ENCODE measurements at regions not wholly inside any gene's neighbourhood (a gene's known extent, or its start where the extent isn't known, plus 50 kb on each side); places are given as distances from the start of the nearest gene placed in this dataset.

DNA sequence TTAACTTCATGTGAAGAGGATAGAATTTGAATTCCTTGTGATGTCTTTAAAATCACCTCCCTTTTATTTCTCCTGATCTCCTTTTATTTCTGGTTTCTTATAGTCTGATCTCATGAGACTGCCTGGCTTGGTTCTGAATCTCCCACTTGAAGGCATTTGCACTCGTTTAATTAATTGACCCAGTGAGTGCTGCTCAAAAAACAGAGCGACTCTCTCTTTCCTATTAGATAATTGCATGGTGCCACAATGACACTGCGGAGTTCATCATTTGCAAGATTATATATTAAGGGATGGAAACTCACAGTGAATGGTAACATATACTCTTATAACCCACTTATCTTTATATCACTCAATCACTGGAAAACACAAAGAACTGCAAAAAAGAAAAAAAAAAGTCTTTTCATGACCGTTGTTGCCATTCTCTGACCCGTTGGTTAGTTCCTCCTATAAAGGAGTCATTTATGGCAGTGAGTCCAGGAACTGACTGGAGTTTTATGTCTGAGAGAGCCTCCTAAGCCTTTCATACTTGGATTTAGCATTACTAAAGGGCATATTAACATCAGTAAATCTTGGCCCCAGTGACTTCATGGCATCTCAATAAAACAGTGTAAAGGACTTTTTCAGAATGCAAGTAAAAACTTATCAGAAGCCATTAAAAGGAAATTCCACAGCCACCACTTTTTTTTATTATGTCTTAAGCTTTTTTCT is 103.3 kb upstream of the EPHA4 start:
- no peak for DNase-seq

- no peak for DNase-seq
These were observed 102.3 kb upstream of the EPHA4 start for GRCh38 chr2:221674446-221674845.

GRCh38 chr2:221673248-221673647 is 101.1 kb upstream of the EPHA4 start:
- no peak for DNase-seq

- DNase-seq: no peak
These were observed 99.4 kb upstream of the EPHA4 start for GRCh38 chr2:221671515-221671914.

DNA sequence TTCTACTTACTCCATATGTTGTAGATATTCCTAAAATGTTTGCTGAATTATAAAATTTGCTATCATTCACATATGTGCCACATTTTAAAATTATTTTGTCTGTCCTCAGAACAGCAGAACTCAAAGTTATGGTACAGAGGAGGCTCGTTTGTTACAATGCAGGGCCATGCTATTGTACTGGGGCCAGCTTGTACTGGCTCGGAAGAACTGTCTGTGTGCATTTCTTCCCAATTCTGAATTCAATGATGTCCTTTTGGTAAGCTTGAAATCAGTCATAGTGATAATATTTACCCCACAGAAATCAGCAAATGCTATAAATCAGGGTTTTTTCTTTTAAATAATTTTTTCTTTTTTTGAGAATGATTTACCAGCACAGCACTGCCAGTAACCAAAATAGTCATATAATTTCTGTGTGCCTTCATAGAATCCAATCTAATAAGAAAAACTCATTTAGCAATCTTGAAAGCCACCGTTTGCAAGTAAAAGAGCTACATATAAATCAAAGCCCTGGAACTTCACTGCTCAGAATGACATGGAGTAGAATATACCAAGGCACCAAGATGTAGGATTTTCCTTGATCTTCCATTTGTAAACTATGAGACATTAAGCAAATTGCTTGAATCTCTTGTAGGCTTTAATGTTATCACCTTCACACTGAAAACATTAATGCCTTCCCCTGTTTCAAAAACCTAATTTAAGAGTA is 90.7 kb upstream of the EPHA4 start:
- no peak for DNase-seq

- DNase-seq: no peak
These were observed 85.7 kb upstream of the EPHA4 start for GRCh38 chr2:221657806-221658205.

DNA sequence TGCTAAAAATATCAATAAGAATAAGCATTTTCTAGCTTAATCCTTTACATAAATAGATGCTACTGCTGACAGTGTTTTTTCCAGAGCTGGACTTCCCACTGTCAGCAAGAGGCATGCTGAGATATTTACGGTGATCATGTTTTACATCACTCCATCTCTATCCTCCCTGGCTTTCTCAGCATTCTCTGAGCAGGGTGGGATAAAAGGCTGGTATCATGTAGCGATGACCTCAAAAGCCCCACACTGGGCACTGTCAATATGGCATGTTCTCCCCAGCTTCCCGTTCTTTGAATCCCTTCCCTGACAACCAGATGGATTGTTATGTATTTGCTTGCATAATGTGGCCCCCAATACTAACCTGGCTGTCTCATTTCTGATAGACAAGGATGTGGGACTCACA is 83.2 kb upstream of the EPHA4 start:
- DNase-seq: no peak

DNA sequence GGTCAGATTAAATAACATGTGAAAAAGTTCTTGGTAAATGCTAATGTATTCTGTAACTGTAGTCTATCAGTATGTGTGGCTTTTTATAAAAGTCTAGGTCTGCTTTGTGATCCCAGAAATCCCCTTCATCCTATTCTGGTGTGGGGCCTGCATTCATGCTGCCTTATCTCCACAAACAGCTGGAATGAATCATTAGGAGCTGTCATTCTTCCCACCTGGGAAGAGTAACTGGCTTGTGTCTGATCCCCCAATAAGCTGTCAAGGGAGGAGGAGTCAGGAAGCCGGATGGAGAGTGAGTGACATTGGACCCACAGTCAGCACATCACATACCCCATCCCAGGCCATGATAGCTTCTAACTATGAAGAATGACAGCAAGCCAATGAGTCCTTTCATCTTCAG is 81.1 kb upstream of the EPHA4 start:
- DNase-seq: no peak

GRCh38 chr2:221649051-221649775 is 77.1 kb upstream of the EPHA4 start:
- no peak for DNase-seq

GRCh38 chr2:221642447-221642846 is 70.3 kb upstream of the EPHA4 start:
- no peak for DNase-seq

- no peak for DNase-seq
These were observed 69.2 kb upstream of the EPHA4 start for GRCh38 chr2:221641181-221641871.

DNA sequence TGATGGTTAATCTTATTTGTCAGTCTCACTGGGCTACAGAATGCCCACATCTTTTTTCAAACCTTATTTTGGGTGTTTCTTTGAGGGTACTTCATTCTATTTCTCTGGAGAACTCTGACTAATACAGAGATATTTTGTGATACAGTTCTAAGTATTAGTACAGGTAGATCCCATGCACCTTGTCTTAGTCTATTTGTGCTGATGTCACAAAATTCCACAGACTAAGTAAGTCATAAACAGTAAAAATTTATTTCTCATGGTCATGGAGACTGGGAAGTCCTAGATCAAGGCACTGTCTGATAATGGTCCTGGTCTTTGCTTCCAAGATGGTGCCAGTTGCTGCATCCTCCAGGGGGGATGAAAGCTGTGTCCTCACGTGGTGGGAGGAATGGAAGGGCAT is 68.6 kb upstream of the EPHA4 start:
- DNase-seq: no peak

GRCh38 chr2:221637851-221638250 is 65.7 kb upstream of the EPHA4 start:
- no peak for DNase-seq

DNA sequence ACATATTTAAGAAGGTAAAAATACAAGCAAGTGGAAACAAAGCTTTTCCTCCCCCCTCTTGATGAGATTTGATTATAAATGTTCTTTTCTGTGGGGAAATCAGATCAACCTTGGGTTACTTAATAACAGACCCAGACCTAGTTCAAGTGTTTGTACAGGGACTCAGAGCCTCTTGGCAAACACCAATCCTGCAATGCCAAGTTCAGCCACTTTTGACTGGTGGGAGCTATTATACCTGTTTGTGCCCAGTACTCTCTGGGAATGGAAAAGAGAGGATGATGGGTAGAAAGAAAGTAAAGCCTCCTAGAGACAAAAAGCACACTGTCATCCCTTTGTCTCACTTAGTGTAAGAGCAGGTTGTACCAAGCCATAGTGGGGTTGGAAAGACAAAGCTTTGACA is 63.8 kb upstream of the EPHA4 start:
- no peak for DNase-seq

GRCh38 chr2:221629468-221629867 is 57.4 kb upstream of the EPHA4 start:
- no peak for DNase-seq

DNA sequence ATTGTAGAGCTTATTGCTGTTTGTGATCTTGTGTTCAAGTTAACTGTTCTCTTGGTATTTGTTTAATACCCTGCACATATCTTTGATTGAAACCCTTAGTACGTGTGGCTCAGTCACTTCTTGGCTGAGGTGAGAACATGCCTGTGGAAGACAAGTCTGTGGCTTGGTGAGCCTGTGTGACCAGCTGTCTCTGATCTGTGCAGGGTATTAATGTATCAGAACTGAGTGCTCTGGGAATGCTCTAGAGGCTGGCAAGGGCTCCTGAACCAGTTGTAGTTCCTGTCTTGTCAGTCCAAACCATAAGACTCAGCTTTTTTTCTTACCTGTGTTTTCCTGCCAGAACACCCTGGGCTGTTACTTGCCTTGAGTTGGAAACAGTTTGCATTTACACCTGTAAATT is 52.4 kb upstream of the EPHA4 start:
- no peak for DNase-seq
